H1 (cell line): ENCODE measurements at regions not wholly inside any gene's neighbourhood (a gene's known extent, or its start where the extent isn't known, plus 50 kb on each side); places are given as distances from the start of the nearest gene placed in this dataset.

ENCODE experiments used
- CHD1 ChIP-seq: IDR thresholded peaks from 2 replicates; pipeline ENCODE4 v1.6.1; 2012; ENCODE audit warnings: low read depth, low read length, improper control_type of control experiment
- CTCF ChIP-seq, 3 experiments: IDR thresholded peaks; 1 replicate in 2 of 3; 2 replicates in 1 of 3; pipeline versions ENCODE4 v1.5.1 to v1.6.1; 2011; ENCODE audit warnings: low read length in 3 of 3, mild to moderate bottlenecking in 3 of 3, inconsistent platforms in 2 of 3, low read depth in 1 of 3, moderate library complexity in 1 of 3; ENCODE audit not compliant: insufficient read depth in 1 of 3; ENCODE audit errors: control extremely low read depth in 1 of 3
- EZH2 ChIP-seq: fragments of 200-600 bp; sonication (generic); IDR thresholded peaks from 2 replicates; pipeline ENCODE4 v1.7.1; 2012; ENCODE audit warnings: low read depth, mild to moderate bottlenecking, moderate library complexity, low read length, inconsistent platforms; ENCODE audit not compliant: severe bottlenecking
- PHF8 ChIP-seq: fragments of 200-600 bp; sonication (generic); conservative IDR thresholded peaks from 2 replicates; pipeline ENCODE4 v1.7.1; 2012; ENCODE audit warnings: low read depth, mild to moderate bottlenecking, inconsistent platforms, low read length, moderate library complexity
- POLR2AphosphoS5 ChIP-seq: IDR thresholded peaks from 2 replicates; pipeline ENCODE4 v1.6.1; 2011; ENCODE audit warnings: low read depth, low read length
- RAD21 ChIP-seq, 2 experiments: IDR thresholded peaks in 1 of 2; conservative IDR thresholded peaks in 1 of 2; 2 replicates each; pipeline ENCODE4 v1.6.1; 2011; ENCODE audit warnings: low read depth in 2 of 2, low read length in 2 of 2, improper control_type of control experiment in 1 of 2, inconsistent platforms in 1 of 2, mild to moderate bottlenecking in 1 of 2, moderate library complexity in 1 of 2
- RNF2 ChIP-seq: fragments of 200-900, 300-1000 bp; sonication (generic); IDR thresholded peaks from 2 replicates; pipeline ENCODE4 v1.7.1; 2016; ENCODE audit warnings: borderline replicate concordance, low read depth, mild to moderate bottlenecking, antibody characterized with exemption, low read length; ENCODE audit not compliant: poor library complexity, severe bottlenecking; ENCODE audit errors: missing control alignments
- SIN3A ChIP-seq, 2 experiments: IDR thresholded peaks in 1 of 2; conservative IDR thresholded peaks in 1 of 2; 2 replicates each; pipeline ENCODE4 v1.6.1; 2011 to 2012; ENCODE audit warnings: low read length in 2 of 2, improper control_type of control experiment in 1 of 2, low read depth in 1 of 2, mild to moderate bottlenecking in 1 of 2
- TAF1 ChIP-seq: IDR thresholded peaks from 2 replicates; pipeline ENCODE4 v1.6.1; 2011; ENCODE audit warnings: mild to moderate bottlenecking, low read depth, low read length
- YY1 ChIP-seq: IDR thresholded peaks from 2 replicates; pipeline ENCODE4 v1.6.1; 2011; ENCODE audit warnings: low read depth, mild to moderate bottlenecking, low read length

DNA sequence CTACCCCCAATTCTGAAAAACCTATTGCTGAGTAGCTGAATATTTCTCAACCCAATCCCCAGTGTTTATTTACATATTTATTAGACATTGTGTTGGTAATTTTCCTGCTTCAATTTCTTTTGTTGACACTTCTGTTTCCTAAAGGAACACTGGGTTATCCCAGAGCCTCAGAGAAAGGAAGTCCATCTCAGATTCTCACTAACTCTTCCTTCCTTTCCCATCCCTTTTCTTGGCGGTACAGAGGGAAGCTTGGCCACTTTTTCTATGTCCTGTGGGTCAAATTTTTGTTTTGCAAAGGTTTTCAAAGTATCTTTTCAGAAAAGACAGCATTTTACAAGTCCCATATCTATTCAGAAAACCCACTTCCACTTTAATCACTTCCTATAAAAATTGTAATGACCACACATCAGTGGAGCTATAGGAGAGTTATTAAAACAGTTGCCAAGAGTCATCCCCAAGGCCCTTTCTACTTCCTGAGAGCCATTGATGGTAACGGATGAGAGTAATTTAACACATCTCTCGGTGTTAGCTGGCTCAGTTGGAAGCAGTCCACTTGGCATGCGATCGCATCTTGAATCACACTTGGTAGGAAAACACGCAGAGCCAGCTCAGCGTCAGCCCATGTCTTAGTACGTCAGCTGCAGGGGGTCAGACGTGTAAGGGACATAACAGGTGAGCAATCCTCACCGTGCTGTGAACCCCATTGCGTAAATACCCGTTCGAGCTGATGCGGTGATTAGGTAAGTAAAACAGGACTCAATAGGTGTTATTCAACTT lies 231.1 kb upstream of the ADARB2 start:
- TF ChIP-seq CHD1 = no peak
- no peak for TF ChIP-seq EZH2
- TF ChIP-seq CTCF (IDR thresholded peaks at IDR 0.05; ENCODE audit: control extremely low read depth in 1 of 3, insufficient read depth in 1 of 3, low read depth in 1 of 3, low read length in 3 of 3) = no peak
- no peak for TF ChIP-seq POLR2AphosphoS5
- no peak for TF ChIP-seq SIN3A (conservative IDR thresholded peaks at IDR 0.05 in 1 of 2, IDR thresholded peaks at IDR 0.05 in 1 of 2; ENCODE audit: low read depth in 1 of 2, low read length in 2 of 2)
- no peak for TF ChIP-seq PHF8
- TF ChIP-seq RAD21 (IDR thresholded peaks at IDR 0.05 in 1 of 2, conservative IDR thresholded peaks at IDR 0.05 in 1 of 2; ENCODE audit: low read depth in 2 of 2, low read length in 2 of 2) = no peak
- TF ChIP-seq TAF1 = no peak
- TF ChIP-seq RNF2 = no peak
- no peak for TF ChIP-seq YY1
